ENCODE measurements at regions not wholly inside any gene's neighbourhood (a gene's known extent, or its start where the extent isn't known, plus 50 kb on each side); places are given as distances from the start of the nearest gene placed in this dataset.

DNA sequence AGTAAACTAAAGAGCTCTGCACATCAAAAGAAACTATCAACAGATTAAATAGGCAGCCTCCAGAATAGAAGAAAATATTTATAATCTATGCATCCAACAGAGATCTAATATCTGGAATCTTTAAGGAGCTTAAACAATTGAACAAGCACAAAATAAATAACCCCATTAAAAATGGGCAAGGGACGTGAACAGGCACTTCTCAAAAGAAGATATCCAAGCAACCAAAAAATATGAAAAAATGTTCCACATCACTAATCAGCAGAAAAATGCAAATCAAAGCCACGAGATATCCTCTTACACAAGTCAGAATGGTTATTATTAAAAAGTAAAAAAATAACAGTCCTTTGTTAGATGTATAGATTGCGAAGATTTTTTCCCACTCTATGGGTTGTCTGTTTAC is 109.1 kb upstream of the TRPC7 start (continued):
- TF ChIP-seq, protein P1, sequence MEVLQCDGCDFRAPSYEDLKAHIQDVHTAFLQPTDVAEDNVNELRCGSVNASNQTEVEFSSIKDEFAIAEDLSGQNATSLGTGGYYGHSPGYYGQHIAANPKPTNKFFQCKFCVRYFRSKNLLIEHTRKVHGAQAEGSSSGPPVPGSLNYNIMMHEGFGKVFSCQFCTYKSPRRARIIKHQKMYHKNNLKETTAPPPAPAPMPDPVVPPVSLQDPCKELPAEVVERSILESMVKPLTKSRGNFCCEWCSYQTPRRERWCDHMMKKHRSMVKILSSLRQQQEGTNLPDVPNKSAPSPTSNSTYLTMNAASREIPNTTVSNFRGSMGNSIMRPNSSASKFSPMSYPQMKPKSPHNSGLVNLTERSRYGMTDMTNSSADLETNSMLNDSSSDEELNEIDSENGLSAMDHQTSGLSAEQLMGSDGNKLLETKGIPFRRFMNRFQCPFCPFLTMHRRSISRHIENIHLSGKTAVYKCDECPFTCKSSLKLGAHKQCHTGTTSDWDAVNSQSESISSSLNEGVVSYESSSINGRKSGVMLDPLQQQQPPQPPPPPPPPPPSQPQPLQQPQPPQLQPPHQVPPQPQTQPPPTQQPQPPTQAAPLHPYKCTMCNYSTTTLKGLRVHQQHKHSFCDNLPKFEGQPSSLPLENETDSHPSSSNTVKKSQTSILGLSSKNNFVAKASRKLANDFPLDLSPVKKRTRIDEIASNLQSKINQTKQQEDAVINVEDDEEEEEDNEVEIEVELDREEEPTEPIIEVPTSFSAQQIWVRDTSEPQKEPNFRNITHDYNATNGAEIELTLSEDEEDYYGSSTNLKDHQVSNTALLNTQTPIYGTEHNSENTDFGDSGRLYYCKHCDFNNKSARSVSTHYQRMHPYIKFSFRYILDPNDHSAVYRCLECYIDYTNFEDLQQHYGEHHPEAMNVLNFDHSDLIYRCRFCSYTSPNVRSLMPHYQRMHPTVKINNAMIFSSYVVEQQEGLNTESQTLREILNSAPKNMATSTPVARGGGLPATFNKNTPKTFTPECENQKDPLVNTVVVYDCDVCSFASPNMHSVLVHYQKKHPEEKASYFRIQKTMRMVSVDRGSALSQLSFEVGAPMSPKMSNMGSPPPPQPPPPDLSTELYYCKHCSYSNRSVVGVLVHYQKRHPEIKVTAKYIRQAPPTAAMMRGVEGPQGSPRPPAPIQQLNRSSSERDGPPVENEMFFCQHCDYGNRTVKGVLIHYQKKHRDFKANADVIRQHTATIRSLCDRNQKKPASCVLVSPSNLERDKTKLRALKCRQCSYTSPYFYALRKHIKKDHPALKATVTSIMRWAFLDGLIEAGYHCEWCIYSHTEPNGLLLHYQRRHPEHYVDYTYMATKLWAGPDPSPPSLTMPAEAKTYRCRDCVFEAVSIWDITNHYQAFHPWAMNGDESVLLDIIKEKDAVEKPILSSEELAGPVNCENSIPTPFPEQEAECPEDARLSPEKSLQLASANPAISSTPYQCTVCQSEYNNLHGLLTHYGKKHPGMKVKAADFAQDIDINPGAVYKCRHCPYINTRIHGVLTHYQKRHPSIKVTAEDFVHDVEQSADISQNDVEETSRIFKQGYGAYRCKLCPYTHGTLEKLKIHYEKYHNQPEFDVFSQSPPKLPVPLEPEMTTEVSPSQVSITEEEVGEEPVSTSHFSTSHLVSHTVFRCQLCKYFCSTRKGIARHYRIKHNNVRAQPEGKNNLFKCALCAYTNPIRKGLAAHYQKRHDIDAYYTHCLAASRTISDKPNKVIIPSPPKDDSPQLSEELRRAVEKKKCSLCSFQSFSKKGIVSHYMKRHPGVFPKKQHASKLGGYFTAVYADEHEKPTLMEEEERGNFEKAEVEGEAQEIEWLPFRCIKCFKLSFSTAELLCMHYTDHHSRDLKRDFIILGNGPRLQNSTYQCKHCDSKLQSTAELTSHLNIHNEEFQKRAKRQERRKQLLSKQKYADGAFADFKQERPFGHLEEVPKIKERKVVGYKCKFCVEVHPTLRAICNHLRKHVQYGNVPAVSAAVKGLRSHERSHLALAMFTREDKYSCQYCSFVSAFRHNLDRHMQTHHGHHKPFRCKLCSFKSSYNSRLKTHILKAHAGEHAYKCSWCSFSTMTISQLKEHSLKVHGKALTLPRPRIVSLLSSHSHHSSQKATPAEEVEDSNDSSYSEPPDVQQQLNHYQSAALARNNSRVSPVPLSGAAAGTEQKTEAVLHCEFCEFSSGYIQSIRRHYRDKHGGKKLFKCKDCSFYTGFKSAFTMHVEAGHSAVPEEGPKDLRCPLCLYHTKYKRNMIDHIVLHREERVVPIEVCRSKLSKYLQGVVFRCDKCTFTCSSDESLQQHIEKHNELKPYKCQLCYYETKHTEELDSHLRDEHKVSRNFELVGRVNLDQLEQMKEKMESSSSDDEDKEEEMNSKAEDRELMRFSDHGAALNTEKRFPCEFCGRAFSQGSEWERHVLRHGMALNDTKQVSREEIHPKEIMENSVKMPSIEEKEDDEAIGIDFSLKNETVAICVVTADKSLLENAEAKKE (CRISPR knock-in tag; IDR thresholded peaks at IDR 0.05) = no peak
- TF ChIP-seq EZH2 (IDR thresholded peaks at IDR 0.05; ENCODE audit: low read depth, unreplicated experiment) = no peak

DNA sequence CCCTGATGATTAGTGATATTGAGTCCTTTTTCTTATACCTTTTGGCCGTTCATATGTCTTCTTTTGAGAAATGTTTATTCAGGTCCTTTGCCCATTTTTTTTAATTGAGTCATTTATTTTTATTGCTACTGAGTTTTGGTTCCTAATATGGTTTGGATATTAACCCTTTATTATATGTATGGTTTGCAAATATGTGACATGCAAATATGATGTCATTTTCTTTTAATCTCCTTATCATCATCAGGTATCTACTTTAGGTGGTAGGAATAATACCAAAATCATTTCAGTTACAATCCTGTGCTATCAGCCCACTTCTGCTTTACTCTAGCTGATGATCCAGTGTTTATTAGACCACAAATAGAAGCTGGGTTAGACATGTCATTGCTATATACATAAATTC is 102.3 kb upstream of the TRPC7 start:
- H3K27ac ChIP-seq (ENCODE audit: low read depth) = no peak overlapping the region
- H4K20me1 ChIP-seq (replicated peaks; ENCODE audit: insufficient read depth) = peaks cover 5% of the 10 kb centered on the region; the same call in 1 of the 2 replicates
- DNase-seq (ENCODE audit: low spot score) (no peak), ATAC-seq (no peak)
- H3K9me2 ChIP-seq (ENCODE audit: insufficient read depth) = no peaks in the 10 kb centered on the region; the same call in 1 of the 2 replicates
- peaks cover 26% of the 10 kb centered on the region for H3K4me1 Mint-ChIP-seq
- no peaks in the 10 kb centered on the region for H3K27me3 ChIP-seq (ENCODE audit: insufficient read depth)
- H3K4me2 ChIP-seq = peak overlapping the region; percentile 75
- peaks cover 60% of the 10 kb centered on the region for H3K79me2 ChIP-seq (replicated peaks; ENCODE audit: insufficient read depth)
- peaks cover 4% of the 10 kb centered on the region; the same call in 1 of the 3 replicates for H3K9me3 Mint-ChIP-seq
- H2AFZ ChIP-seq = no peak overlapping the region
- peaks cover 20% of the 10 kb centered on the region for H3K4me1 ChIP-seq (ENCODE audit: insufficient read depth)
- H3K36me3 Mint-ChIP-seq (ENCODE audit: low read depth) = peaks cover 32% of the 10 kb centered on the region
- H3K4me3 ChIP-seq = peak overlapping the region; percentile 66
- H3K4me3 Mint-ChIP-seq = peak overlapping the region; percentile 87
- H3F3A ChIP-seq (replicated peaks; ENCODE audit: low read depth) = no peaks in the 10 kb centered on the region
- no peak overlapping the region for H3K27ac Mint-ChIP-seq
- H3K27me3 Mint-ChIP-seq (ENCODE audit: insufficient read depth, low read depth, poor library complexity) = peaks cover under 1% of the 10 kb centered on the region
- no peaks in the 10 kb centered on the region for H3K36me3 ChIP-seq (ENCODE audit: insufficient read depth)
- TF ChIP-seq JUNB (IDR thresholded peaks at IDR 0.05; ENCODE audit: unreplicated experiment) (no peak), POLR2AphosphoS5 (IDR thresholded peaks at IDR 0.05; ENCODE audit: low read depth) (no peak), ZNF114 (CRISPR knock-in tag; IDR thresholded peaks at IDR 0.05) (no peak), EZH2 (IDR thresholded peaks at IDR 0.05; ENCODE audit: low read depth, unreplicated experiment) (no peak), NANOG (IDR thresholded peaks at IDR 0.05; ENCODE audit: borderline replicate concordance) (no peak), EZH2phosphoT487 (IDR thresholded peaks at IDR 0.05; ENCODE audit: unreplicated experiment) (no peak)
- TF ChIP-seq, protein P2, sequence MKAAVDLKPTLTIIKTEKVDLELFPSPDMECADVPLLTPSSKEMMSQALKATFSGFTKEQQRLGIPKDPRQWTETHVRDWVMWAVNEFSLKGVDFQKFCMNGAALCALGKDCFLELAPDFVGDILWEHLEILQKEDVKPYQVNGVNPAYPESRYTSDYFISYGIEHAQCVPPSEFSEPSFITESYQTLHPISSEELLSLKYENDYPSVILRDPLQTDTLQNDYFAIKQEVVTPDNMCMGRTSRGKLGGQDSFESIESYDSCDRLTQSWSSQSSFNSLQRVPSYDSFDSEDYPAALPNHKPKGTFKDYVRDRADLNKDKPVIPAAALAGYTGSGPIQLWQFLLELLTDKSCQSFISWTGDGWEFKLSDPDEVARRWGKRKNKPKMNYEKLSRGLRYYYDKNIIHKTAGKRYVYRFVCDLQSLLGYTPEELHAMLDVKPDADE (IDR thresholded peaks at IDR 0.05) = no peak
- TF ChIP-seq, protein P3, sequence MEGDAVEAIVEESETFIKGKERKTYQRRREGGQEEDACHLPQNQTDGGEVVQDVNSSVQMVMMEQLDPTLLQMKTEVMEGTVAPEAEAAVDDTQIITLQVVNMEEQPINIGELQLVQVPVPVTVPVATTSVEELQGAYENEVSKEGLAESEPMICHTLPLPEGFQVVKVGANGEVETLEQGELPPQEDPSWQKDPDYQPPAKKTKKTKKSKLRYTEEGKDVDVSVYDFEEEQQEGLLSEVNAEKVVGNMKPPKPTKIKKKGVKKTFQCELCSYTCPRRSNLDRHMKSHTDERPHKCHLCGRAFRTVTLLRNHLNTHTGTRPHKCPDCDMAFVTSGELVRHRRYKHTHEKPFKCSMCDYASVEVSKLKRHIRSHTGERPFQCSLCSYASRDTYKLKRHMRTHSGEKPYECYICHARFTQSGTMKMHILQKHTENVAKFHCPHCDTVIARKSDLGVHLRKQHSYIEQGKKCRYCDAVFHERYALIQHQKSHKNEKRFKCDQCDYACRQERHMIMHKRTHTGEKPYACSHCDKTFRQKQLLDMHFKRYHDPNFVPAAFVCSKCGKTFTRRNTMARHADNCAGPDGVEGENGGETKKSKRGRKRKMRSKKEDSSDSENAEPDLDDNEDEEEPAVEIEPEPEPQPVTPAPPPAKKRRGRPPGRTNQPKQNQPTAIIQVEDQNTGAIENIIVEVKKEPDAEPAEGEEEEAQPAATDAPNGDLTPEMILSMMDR (conservative IDR thresholded peaks at IDR 0.05; ENCODE audit: low read depth in 2 of 2) = no peak

Data from GM23338 (cell line).